Common myeloid progenitor, CD34-positive (primary cell): ENCODE measurements at regions not wholly inside any gene's neighbourhood (a gene's known extent, or its start where the extent isn't known, plus 50 kb on each side); places are given as distances from the start of the nearest gene placed in this dataset.
A peak's percentile ranks its signal among the peaks of the same experiment; 100 is the strongest.

ENCODE experiments used
- CTCF ChIA-PET: fragments of 350-600 bp; sonication (Branson Sonifier 250); formaldehyde crosslinking; loops from one replicate; lab custom pipeline; 2021; ENCODE audit warnings: antibody characterized with exemption; lab: Charles Lee
- POLR2A ChIA-PET: fragments of 350-600 bp; sonication (Branson Sonifier 250); formaldehyde crosslinking; loops from one replicate; lab custom pipeline; 2021; ENCODE audit warnings: antibody characterized with exemption; lab: Charles Lee
- DNase-seq, 3 donors: peaks; one replicate each; pipeline versions ENCODE4 v3.0.0 to v3.0.0-alpha.2; 2013
- H3K27ac ChIP-seq, 2 experiments: 1 replicate in 1 of 2; 2 replicates in 1 of 2; pipeline ENCODE4 v1.7.0; 2013; ENCODE audit warnings: inconsistent platforms in 2 of 2, low read length in 2 of 2, mild to moderate bottlenecking in 2 of 2, low read depth in 1 of 2, moderate library complexity in 1 of 2; ENCODE audit not compliant: severe bottlenecking in 2 of 2, insufficient read depth in 1 of 2, poor library complexity in 1 of 2
- H3K27me3 ChIP-seq, 5 experiments: replicated peaks in 2 of 5; 1 replicate in 3 of 5; 2 replicates in 2 of 5; pipeline versions ENCODE4 v1.6.1 to v1.7.0; 2013; ENCODE audit warnings: low read length in 4 of 5, mild to moderate bottlenecking in 2 of 5, moderate library complexity in 2 of 5, inconsistent platforms in 1 of 5; ENCODE audit not compliant: insufficient read depth in 5 of 5, control insufficient read depth in 4 of 5
- H3K36me3 ChIP-seq, 4 experiments: 1 replicate in 2 of 4; 2 replicates in 2 of 4; pipeline versions ENCODE4 v1.6.1 to v1.7.0; 2013; ENCODE audit warnings: low read length in 3 of 4, control low read depth in 1 of 4, mild to moderate bottlenecking in 1 of 4; ENCODE audit not compliant: control insufficient read depth in 4 of 4, insufficient read depth in 4 of 4
- H3K4me1 ChIP-seq, 4 experiments: 1 replicate in 3 of 4; 2 replicates in 1 of 4; pipeline versions ENCODE4 v1.6.1 to v1.7.1; 2013; ENCODE audit warnings: low read length in 3 of 4, mild to moderate bottlenecking in 3 of 4, control low read depth in 1 of 4, inconsistent platforms in 1 of 4, moderate library complexity in 1 of 4; ENCODE audit not compliant: control insufficient read depth in 4 of 4, insufficient read depth in 4 of 4; ENCODE audit errors: control extremely low read depth in 1 of 4
- H3K4me3 ChIP-seq, 7 experiments: 1 replicate in 4 of 7; 2 replicates in 3 of 7; pipeline versions ENCODE4 v1.5.1 to v1.7.0; 2013; ENCODE audit warnings: mild to moderate bottlenecking in 7 of 7, low read length in 6 of 7, moderate library complexity in 6 of 7, inconsistent platforms in 2 of 7, low read depth in 2 of 7, control low read depth in 1 of 7; ENCODE audit not compliant: insufficient read depth in 4 of 7, control insufficient read depth in 1 of 7; ENCODE audit errors: extremely low read depth in 1 of 7
- H3K9me3 ChIP-seq, 5 experiments: 1 replicate in 4 of 5; 2 replicates in 1 of 5; pipeline versions ENCODE4 v1.6.1 to v1.7.1; 2013; ENCODE audit warnings: low read length in 4 of 5, mild to moderate bottlenecking in 2 of 5, inconsistent platforms in 1 of 5, low read depth in 1 of 5, moderate library complexity in 1 of 5; ENCODE audit not compliant: control insufficient read depth in 4 of 5, insufficient read depth in 2 of 5; ENCODE audit errors: control extremely low read depth in 1 of 5
- WGBS: methylation state at CpG from one replicate; pipeline ENCODE4 v1.1.5; 2013; ENCODE audit not compliant: insufficient coverage; 5-methylcytosine and 5-hydroxymethylcytosine counted together

DNA sequence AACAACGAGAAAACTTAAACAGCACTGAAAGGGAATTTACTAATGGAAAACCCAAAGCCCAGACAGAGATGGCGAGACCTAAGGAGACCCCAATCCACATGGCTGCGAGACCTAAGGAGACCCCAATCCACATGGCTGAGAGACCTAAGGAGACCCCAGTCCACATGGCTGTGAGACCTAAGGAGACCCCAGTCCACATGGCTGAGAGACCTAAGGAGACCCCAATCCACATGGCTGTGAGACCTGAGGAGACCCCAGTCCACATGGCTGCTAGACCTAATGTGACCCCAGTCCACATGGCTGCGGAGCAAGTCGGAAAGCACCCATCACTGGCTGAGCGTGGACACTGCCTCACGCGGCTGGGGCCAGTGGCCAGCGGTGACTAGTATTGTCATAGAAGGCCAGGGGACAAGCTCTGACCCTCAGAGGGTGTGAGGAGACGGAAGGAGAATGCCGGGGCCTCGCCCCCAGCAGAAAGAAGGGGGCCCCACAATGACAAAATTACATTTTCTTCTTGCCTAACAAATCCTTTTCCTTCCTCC lies 241.8 kb downstream of the C16orf95 start:
- DNase-seq, result no peak
- H3K4me1 ChIP-seq, result no peaks in the 10 kb centered on the region
- CTCF ChIA-PET, result interaction anchor here (0.8 to 10.6 kb wide), 3 partner anchors 14 to 159 kb away, joined by 3 to 66 read pairs (median 19); no protein-coding TSS in a partner anchor
- 93% methylated on average over 11 of the region's 12 CpGs for WGBS
- H3K27me3 ChIP-seq, result peaks cover 0 to 14% (median 0%) of the 10 kb centered on the region in 5 experiments
- H3K4me3 ChIP-seq, result no peak overlapping the region
- POLR2A ChIA-PET, result interaction anchor here (0.7 kb wide), 1 partner anchor 31 kb away, joined by 3 read pairs; no protein-coding TSS in a partner anchor
- no peaks in the 10 kb centered on the region for H3K36me3 ChIP-seq
- H3K9me3 ChIP-seq, result peaks cover 0 to 6% (median 0%) of the 10 kb centered on the region in 5 experiments
- no peak overlapping the region for H3K27ac ChIP-seq

DNA sequence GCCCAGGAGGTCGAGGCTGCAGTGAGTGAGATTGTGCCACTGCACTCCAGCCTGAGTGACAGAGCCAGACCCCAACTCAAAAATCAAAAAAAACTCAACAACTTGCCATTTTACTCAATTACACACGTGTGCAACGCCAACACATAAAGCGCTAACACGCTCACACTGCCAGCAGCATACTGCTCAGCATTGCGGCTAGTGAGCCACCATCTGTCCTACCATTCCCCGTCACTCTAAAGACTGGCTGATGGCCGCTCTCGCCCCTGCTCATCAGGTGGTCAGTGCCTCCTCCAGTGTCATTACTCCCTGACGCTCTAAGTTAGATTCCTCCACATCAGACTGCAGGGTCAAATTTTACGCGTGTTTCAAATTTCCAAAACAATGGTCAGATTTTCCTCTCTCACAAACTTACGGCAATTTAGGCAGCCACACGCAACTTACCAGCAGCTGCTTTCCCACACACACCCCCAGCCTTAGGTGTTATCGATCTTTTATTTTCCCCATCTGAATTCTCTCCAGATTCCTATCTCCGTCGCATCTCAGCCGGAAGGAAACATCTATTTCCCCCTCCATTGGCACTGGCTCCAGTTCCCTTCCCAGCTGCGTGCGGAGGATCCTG lies 240.8 kb downstream of the C16orf95 start:
- WGBS, result 88% methylated on average over 19 of the region's 20 CpGs
- Histone ChIP-seq H3K4me3 (no peak overlapping the region), H3K27ac (no peak overlapping the region), H3K4me1 (no peaks in the 10 kb centered on the region), H3K9me3 (peaks cover 0 to 15% (median 5%) of the 10 kb centered on the region in 5 experiments), H3K36me3 (no peaks in the 10 kb centered on the region), H3K27me3 (peaks cover 0 to 7% (median 0%) of the 10 kb centered on the region in 5 experiments)
- ChIA-PET CTCF (interaction anchor here (1.0 to 10.6 kb wide), 6 partner anchors 11 to 515 kb away, joined by 3 to 66 read pairs (median 4); no protein-coding TSS in a partner anchor), POLR2A (no interaction called here)
- no peak for DNase-seq

DNA sequence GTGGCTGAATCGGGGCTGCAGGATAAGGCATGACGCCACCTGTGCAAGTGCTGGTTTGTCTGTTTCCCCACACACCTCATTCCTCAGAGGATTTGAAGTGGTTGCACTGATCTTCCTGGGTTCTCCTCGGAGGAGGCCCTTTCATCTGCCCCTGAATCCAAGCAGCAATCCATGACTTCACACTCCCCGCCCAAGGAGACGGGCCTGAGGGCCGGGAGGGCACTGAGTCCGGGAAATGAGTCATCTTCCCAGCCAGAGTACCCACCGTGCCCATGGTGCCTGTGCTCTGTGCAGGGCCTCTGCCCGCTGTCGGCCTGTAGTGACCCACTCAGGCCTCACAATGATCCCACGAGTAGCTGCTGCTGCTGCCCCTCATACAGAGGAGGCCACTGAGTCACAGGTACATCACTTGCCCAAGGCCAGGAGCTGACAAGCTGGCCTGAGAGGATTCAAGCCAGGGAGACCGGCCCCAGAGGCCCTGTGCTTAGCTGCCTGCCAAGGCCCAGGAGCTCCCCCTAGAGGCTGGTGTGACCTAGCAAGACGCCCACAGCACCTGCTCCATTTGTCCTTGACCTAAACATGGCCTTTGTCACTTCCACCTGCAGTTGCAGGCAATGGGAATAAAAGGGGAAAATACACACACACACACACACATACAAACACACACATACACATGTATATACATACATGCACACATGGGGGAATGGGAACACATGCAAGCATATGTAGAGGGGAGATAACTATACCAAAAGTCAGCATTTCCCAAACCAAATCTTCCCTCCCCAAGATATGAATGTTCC lies 240.0 kb downstream of the C16orf95 start:
- H3K4me1 ChIP-seq, result no peaks in the 10 kb centered on the region
- CTCF ChIA-PET, result interaction anchor here (0.8 to 10.6 kb wide), 8 partner anchors 12 to 516 kb away, joined by 3 to 66 read pairs (median 4); no protein-coding TSS in a partner anchor
- H3K9me3 ChIP-seq, result peaks cover 0 to 21% (median 13%) of the 10 kb centered on the region in 5 experiments
- 79% methylated on average over 12 of the region's 13 CpGs for WGBS
- H3K36me3 ChIP-seq, result no peaks in the 10 kb centered on the region
- POLR2A ChIA-PET, result no interaction called here
- H3K4me3 ChIP-seq, result no peak overlapping the region
- H3K27ac ChIP-seq, result no peak overlapping the region
- peaks cover 0 to 7% (median 0%) of the 10 kb centered on the region in 5 experiments for H3K27me3 ChIP-seq
- DNase-seq, result peak; percentile 70 to 81 (median 71)

DNA sequence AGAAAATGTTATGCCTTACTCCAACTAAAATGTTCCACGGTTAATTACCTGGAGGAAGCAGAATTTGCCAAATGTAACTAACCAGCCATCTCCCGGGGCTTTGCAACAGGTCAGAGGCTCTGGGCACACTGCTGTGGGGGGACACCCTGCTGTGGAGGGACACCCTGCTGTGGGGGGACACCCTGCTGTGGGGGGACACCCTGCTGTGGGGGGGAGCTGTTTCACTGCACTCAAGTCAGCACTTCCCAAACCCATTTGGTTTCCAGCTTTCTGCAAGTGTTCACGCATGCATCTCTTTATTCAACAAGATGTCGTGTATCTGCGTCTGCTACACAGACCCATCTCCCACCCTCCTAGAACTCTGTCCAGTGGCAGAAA lies 239.5 kb downstream of the C16orf95 start:
- no peak overlapping the region for H3K27ac ChIP-seq
- H3K4me3 ChIP-seq, result no peak overlapping the region
- CTCF ChIA-PET, result interaction anchor here (0.8 to 10.6 kb wide), 6 partner anchors 13 to 498 kb away, joined by 3 to 66 read pairs (median 4); no protein-coding TSS in a partner anchor
- H3K4me1 ChIP-seq, result no peaks in the 10 kb centered on the region
- H3K9me3 ChIP-seq, result peaks cover 0 to 22% (median 14%) of the 10 kb centered on the region in 5 experiments
- 100% methylated on average over 4 of the region's 5 CpGs for WGBS
- DNase-seq, result no peak
- POLR2A ChIA-PET, result no interaction called here
- peaks cover 0 to 7% (median 0%) of the 10 kb centered on the region in 5 experiments for H3K27me3 ChIP-seq
- no peaks in the 10 kb centered on the region for H3K36me3 ChIP-seq

GRCh38 chr16:87080571-87081167 lies 236.5 kb downstream of the C16orf95 start:
- no peaks in the 10 kb centered on the region for H3K4me1 ChIP-seq
- ChIA-PET POLR2A (interaction anchor here (0.7 kb wide), 1 partner anchor 498 kb away, joined by 4 read pairs; no protein-coding TSS in a partner anchor), CTCF (interaction anchor here (10.6 kb wide), 1 partner anchor 19 kb away, joined by 66 read pairs; no protein-coding TSS in a partner anchor)
- WGBS, result no CpG with 5 or more reads among the region's 4 CpGs
- H3K27ac ChIP-seq, result no peak overlapping the region
- H3K27me3 ChIP-seq, result peaks cover 0 to 10% (median 0%) of the 10 kb centered on the region in 5 experiments
- no peaks in the 10 kb centered on the region for H3K36me3 ChIP-seq
- no peak overlapping the region for H3K4me3 ChIP-seq
- H3K9me3 ChIP-seq, result peaks cover 2 to 37% (median 22%) of the 10 kb centered on the region in 5 experiments
- peak in 1 of 3 donors; percentile 14 for DNase-seq

DNA sequence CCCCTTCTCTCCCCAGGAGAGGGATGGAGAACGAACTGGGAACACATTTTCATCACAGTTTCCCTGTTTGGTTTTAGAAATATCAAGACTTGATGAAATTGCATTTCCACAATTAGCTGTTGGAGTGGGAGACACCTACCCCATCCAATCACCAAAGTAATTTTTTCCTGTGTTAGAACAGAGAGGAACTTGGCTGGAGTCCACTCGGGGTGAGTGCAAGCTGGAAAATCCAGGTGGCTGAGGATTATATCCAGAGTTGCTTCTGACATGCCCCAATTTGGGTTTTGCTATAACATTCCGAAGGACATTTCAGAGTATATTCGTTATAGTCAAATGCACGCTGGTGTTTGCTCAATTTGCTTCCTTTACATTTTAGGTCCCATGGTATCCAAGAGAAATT lies 231.8 kb downstream of the C16orf95 start:
- Histone ChIP-seq H3K27ac (no peak overlapping the region), H3K27me3 (peaks cover 0 to 10% (median 1%) of the 10 kb centered on the region in 5 experiments), H3K4me3 (no peak overlapping the region), H3K36me3 (no peaks in the 10 kb centered on the region), H3K9me3 (peaks cover 2 to 32% (median 20%) of the 10 kb centered on the region in 5 experiments), H3K4me1 (no peaks in the 10 kb centered on the region)
- DNase-seq, result no peak
- ChIA-PET POLR2A (no interaction called here), CTCF (interaction anchor here (1.0 kb wide), 1 partner anchor 23 kb away, joined by 3 read pairs; no protein-coding TSS in a partner anchor)
- WGBS, result 98% methylated on average over 5 of the region's 5 CpGs
